NCI-H345 (cell line): ENCODE measurements at regions not wholly inside any gene's neighbourhood (a gene's known extent, or its start where the extent isn't known, plus 50 kb on each side); places are given as distances from the start of the nearest gene placed in this dataset.

Source experiments
- DNase-seq: peaks from one replicate; lab custom pipeline; 2025; lab: John Stamatoyannopoulos, UW

DNA sequence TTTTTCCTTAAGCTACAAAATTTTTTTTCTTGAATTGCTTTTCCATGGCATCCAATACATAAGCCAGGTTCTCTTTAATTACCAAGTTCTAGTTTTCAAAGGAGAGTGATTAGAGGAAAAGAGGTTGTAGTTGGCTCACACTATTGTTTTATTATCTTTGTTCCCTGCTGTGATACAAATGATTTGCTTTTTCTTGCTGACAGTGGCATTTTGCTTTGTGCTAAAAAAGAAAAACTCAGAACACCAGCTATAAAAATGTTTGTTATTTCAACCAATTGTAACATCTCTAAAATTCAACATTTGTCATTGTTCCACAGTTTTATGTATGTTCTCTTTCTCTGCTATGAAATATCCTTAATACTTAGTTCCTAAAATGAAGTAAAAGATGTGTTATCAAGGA is 1817.2 kb downstream of the STIM2 start:
- no peak for DNase-seq

DNA sequence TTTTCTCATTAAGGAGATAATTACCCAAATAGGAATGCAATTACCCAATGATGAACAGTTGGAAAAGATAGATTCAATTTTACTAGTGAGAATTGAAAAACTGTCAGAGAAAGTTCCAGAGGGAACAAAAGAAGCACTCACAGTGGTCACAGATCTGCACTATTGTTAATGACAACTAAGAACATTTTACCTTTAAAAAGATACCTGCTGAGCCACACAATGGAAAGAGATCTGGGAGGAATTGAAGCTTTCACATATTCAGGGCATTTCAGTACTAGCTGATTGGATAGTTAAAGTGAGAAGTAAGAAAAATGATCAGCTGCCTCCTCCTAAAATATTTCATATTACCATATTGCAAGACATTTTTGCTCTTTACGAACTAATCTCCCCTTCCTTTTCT is 1822.2 kb downstream of the STIM2 start:
- no peak for DNase-seq

- no peak for DNase-seq
Observed at GRCh38 chr4:28686618-28687017, 1826.0 kb downstream of the STIM2 start.

DNA sequence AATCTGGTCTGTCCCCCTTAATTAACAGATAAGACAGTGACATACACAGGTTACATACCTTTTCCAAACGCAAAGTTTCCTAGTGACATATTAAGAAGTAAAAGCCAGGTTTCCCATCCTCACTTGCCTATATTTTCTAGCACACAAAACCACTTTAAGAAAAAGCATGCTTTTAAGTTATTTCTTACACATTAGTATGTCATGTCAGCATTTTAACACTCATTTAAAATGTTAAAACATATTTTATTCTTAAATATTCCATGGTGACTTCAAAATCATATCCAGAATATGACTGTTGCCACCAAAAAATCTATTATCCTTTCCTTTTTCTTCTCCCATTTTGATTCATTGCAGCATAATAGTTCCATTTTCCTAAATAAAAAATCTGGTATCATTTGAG is 1830.2 kb downstream of the STIM2 start:
- DNase-seq, result no peak

DNA sequence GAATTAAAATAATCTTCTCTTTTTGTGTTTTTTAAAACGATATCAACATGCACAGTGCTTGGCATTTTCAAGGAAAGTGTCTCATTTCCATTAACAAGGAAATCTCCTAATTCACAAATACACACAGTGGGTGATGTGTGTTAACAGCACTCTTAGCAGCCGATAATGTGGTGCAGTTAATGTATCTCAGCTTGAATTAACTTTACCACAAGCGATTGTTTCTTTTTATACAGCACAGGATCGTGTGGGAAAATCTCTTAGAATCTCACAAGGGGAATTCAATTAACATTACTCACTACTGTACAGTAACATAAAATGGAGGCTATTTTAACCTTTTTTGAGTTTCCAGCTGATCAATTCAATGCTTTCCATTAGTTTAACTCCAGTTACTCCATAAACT is 1841.9 kb downstream of the STIM2 start:
- no peak for DNase-seq

DNA sequence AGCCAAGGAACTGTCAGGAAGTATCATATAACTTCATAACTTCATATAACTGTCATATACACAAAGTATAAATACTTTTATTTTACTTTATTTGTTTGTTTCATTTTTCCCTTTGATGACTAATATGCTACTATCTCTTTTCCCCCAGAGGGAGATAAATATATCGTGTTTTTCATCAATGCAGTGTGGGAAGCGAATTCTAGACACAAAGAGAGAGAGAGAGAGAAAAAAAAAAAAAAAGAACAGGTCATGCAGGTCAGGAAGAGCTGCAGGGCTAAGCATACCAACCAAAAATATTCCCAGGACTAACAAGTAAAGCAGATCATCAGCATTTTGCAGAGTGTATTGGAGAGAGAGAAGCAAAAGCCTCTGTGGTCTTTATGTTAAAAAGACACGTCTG is 1849.2 kb downstream of the STIM2 start:
- no peak for DNase-seq

DNA sequence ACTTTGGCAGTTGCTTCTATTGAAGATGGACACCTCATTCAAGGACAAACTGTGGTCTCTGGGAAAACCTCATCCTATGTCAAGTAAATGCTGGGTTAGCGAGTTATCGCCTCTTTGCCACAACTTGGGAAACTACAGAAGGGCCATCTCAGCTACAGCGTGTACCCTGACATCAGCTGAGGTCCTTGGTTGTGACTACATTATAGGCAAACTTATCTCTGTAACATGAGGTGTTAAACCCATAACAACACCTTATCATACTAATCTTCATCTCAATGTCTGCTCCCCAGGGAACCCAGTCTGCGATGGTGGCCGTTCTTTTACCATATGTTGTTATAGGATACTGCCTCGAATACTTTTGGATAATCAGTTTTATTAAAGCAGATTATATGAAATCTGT is 1862.7 kb downstream of the STIM2 start:
- no peak for DNase-seq

- no peak for DNase-seq
Observed at GRCh38 chr4:28724239-28724638, 1863.6 kb downstream of the STIM2 start.

GRCh38 chr4:28730304-28730703 is 1869.7 kb downstream of the STIM2 start:
- no peak for DNase-seq

DNA sequence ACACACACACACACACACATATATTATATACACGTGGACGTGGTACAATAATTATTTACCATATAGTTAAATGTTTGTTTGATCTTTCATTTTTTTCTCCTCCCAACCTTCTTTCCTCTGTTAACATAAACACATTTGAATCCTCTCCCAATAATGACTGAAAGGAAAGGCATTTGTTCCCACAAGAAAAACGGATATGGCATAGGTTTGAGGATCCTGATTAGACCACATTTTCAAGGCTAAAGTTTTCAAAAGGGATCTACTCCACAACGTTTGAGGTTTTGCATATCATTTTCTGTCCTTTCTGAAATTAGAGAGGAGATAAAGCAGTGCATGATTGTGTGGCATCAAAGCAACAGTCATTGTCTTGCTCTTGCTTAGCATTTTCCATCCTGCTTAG is 1883.4 kb downstream of the STIM2 start:
- DNase-seq, result no peak

- DNase-seq, result no peak
Observed at GRCh38 chr4:28754376-28754775, 1893.7 kb downstream of the STIM2 start.

GRCh38 chr4:28755081-28755480 is 1894.4 kb downstream of the STIM2 start:
- DNase-seq, result no peak

GRCh38 chr4:28759064-28759463 is 1898.4 kb downstream of the STIM2 start:
- no peak for DNase-seq

GRCh38 chr4:28760003-28760402 is 1899.4 kb downstream of the STIM2 start:
- no peak for DNase-seq

- no peak for DNase-seq
Observed at GRCh38 chr4:28772066-28772465, 1911.4 kb downstream of the STIM2 start.

DNA sequence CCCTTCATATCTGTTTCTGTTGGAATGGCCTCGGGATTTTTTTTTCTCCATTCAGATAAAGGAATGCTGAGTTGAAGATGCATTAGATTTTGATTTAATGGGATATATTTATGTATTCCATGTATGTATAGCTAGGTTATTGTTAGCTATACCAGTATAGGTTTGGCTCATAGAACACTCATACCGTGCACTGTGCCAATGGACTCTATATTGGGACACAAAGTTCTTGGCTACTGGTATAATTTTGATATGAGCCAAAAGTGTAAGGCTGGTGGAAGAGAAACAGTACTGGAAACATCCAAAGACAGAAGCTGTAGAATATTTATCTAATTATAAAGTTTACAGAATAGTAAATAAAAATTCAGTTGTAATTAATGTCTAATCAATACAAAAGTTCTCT is 1912.1 kb downstream of the STIM2 start:
- DNase-seq, result no peak

GRCh38 chr4:28774344-28774743 is 1913.7 kb downstream of the STIM2 start:
- no peak for DNase-seq

DNA sequence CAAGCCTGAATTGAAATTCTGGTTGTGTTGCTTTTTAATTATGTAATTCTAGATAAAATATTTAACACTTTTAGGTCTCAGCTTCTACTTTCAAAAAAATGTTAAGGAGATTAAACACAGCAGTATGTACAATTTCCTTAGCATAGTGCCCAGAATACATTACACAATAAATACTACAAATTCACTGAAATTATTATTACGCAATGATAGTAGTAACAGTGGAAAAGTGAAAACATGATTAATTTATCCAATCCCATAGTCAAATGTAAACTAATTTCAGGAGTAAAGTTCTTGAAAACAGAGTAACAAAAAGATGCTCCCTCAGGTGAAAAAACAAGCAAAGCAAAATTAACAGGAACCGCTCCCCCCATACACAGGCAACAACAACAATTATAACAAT is 1915.4 kb downstream of the STIM2 start:
- no peak for DNase-seq

- DNase-seq, result no peak
Observed at GRCh38 chr4:28784188-28784587, 1923.5 kb downstream of the STIM2 start.

- no peak for DNase-seq
Observed at GRCh38 chr4:28787947-28788346, 1927.3 kb downstream of the STIM2 start.

DNA sequence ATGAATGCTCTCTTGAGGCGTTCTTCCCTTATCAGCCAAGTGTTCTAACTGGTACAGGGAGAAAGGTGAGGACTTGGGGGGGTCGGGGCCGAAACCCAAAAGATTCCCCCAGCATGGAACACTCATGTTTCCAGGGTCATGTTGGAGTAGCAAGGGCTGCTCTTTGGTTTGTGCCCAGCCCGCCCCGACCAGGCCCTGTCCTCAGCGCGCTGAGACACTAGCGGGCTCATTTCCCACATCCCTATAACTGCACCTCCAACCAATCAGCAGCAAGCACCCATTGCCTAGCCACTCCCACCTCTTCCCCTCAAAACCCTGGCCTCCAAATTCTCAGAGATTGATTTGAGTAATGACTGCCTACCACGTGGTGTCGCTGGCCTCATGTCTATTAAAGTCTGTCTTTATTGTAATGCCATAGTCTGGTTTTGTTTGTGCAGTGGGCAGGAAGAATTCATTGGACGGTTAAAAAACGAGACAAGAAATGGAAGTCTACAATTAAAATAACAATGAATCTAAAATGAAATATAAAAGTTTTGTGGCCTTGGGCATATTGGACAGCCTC is 1928.4 kb downstream of the STIM2 start:
- no peak for DNase-seq

- DNase-seq, result no peak
Observed at GRCh38 chr4:28792917-28793597, 1927.1 kb upstream of the PCDH7 start.

GRCh38 chr4:28799696-28800095 is 1920.5 kb upstream of the PCDH7 start:
- DNase-seq, result no peak

DNA sequence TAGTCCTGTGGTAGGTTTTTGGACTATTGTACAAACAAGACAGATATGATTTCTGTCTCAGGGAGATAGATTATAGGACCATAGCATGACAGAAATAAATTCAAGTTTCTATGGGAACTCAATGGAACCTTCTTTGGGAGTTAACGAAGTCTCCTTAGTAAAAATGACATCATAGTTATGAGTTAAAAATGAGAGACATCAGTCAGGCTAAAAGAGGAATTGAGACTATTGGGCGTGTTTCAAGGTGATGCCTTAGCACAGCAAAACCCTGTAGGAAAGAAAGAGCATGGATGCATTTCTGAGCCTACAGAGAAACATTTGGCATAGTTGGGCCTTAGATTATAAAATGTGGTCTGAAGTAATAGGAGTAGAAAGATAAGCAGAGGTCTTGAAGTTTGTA is 1909.1 kb upstream of the PCDH7 start:
- no peak for DNase-seq
